ENCODE measurements at regions not wholly inside any gene's neighbourhood (a gene's known extent, or its start where the extent isn't known, plus 50 kb on each side); places are given as distances from the start of the nearest gene placed in this dataset.

GRCh38 chr18:21179590-21180220 lies 62.3 kb upstream of the GREB1L start:
- no peak overlapping the region for H3K27ac ChIP-seq (ENCODE audit: low read depth in 1 of 2, low read length in 2 of 2)
- no peaks in the 10 kb centered on the region for H3K27me3 ChIP-seq (ENCODE audit: control insufficient read depth in 1 of 2, insufficient read depth in 2 of 2, low read length in 2 of 2)
- ATAC-seq (ENCODE audit: poor library complexity) (peak; percentile 43), DNase-seq (peak in 10 of 14 experiments; percentile 2 to 71 (median 28))
- no peak overlapping the region for H3K27ac Mint-ChIP-seq
- no peaks in the 10 kb centered on the region for H3K36me3 ChIP-seq (ENCODE audit: insufficient read depth, low read length)
- peaks cover 6% of the 10 kb centered on the region for H3K4me1 Mint-ChIP-seq (ENCODE audit: low read depth)
- no peaks in the 10 kb centered on the region for H3K4me1 ChIP-seq (ENCODE audit: insufficient read depth, low read length)
- no peak overlapping the region for H3K4me3 Mint-ChIP-seq
- POLR2A ChIA-PET: no interaction called here
- TF ChIP-seq CTCF (IDR thresholded peaks at IDR 0.05): peak; percentile 61
- H3K9me3 ChIP-seq (ENCODE audit: control insufficient read depth in 1 of 2, insufficient read depth in 1 of 2, low read length in 2 of 2): no peaks in the 10 kb centered on the region
- no peaks in the 10 kb centered on the region for H3K36me3 Mint-ChIP-seq (ENCODE audit: low read depth)
- no peak overlapping the region for H3K4me3 ChIP-seq (ENCODE audit: low read length)
- no peaks in the 10 kb centered on the region for H3K27me3 Mint-ChIP-seq
- intact Hi-C loops (cut with DNase I, micrococcal nuclease): loop anchor here (5.0 to 10.0 kb wide), 2 partner anchors 205 to 207 kb away; no protein-coding TSS in a partner anchor
- CTCF ChIA-PET: interaction anchor here (0.8 to 1.1 kb wide), 2 partner anchors 142 to 159 kb away, joined by 3 read pairs; no protein-coding TSS in a partner anchor
- H3K9me3 Mint-ChIP-seq: no peaks in the 10 kb centered on the region

- no peak overlapping the region for H3K27ac ChIP-seq (ENCODE audit: low read depth in 1 of 2, low read length in 2 of 2)
- Mint-ChIP-seq H3K4me1 (ENCODE audit: low read depth) (peaks cover 6% of the 10 kb centered on the region), H3K4me3 (no peak overlapping the region), H3K9me3 (no peaks in the 10 kb centered on the region), H3K36me3 (ENCODE audit: low read depth) (no peaks in the 10 kb centered on the region), H3K27ac (no peak overlapping the region), H3K27me3 (no peaks in the 10 kb centered on the region)
- intact Hi-C loops (cut with DNase I, micrococcal nuclease): loop anchor here in 1 of 2 experiments (5.0 kb wide), 1 partner anchor 208 kb away; no protein-coding TSS in a partner anchor
- no peak for TF ChIP-seq CTCF (IDR thresholded peaks at IDR 0.05)
- no peaks in the 10 kb centered on the region for H3K9me3 ChIP-seq (ENCODE audit: control insufficient read depth in 1 of 2, insufficient read depth in 1 of 2, low read length in 2 of 2)
- no peaks in the 10 kb centered on the region for H3K36me3 ChIP-seq (ENCODE audit: insufficient read depth, low read length)
- no peak for DNase-seq
- H3K4me3 ChIP-seq (ENCODE audit: low read length): no peak overlapping the region
- H3K27me3 ChIP-seq (ENCODE audit: control insufficient read depth in 1 of 2, insufficient read depth in 2 of 2, low read length in 2 of 2): no peaks in the 10 kb centered on the region
- ChIA-PET CTCF (interaction anchor here (1.1 kb wide), 1 partner anchor 142 kb away, joined by 3 read pairs; no protein-coding TSS in a partner anchor), POLR2A (no interaction called here)
- ATAC-seq (ENCODE audit: poor library complexity): no peak
- no peaks in the 10 kb centered on the region for H3K4me1 ChIP-seq (ENCODE audit: insufficient read depth, low read length)
Observed at GRCh38 chr18:21180588-21180987, 61.4 kb upstream of the GREB1L start.

GRCh38 chr18:21181766-21182165 lies 60.3 kb upstream of the GREB1L start:
- Histone ChIP-seq H3K4me1 (ENCODE audit: insufficient read depth, low read length) (no peaks in the 10 kb centered on the region), H3K9me3 (ENCODE audit: control insufficient read depth in 1 of 2, insufficient read depth in 1 of 2, low read length in 2 of 2) (no peaks in the 10 kb centered on the region), H3K27me3 (ENCODE audit: control insufficient read depth in 1 of 2, insufficient read depth in 2 of 2, low read length in 2 of 2) (no peaks in the 10 kb centered on the region), H3K4me3 (ENCODE audit: low read length) (no peak overlapping the region), H3K36me3 (ENCODE audit: insufficient read depth, low read length) (no peaks in the 10 kb centered on the region), H3K27ac (ENCODE audit: low read depth in 1 of 2, low read length in 2 of 2) (no peak overlapping the region)
- TF ChIP-seq CTCF (IDR thresholded peaks at IDR 0.05): no peak
- ATAC-seq (ENCODE audit: poor library complexity) (no peak), DNase-seq (peak in 1 of 14 experiments; percentile 4)
- no peak overlapping the region for H3K4me3 Mint-ChIP-seq
- no peaks in the 10 kb centered on the region for H3K36me3 Mint-ChIP-seq (ENCODE audit: low read depth)
- ChIA-PET CTCF (no interaction called here), POLR2A (no interaction called here)
- intact Hi-C loops (cut with DNase I, micrococcal nuclease): loop anchor here in 1 of 2 experiments (5.0 kb wide), 1 partner anchor 209 kb away; no protein-coding TSS in a partner anchor
- H3K27me3 Mint-ChIP-seq: no peaks in the 10 kb centered on the region
- H3K27ac Mint-ChIP-seq: no peak overlapping the region
- peaks cover 6% of the 10 kb centered on the region for H3K4me1 Mint-ChIP-seq (ENCODE audit: low read depth)
- no peaks in the 10 kb centered on the region for H3K9me3 Mint-ChIP-seq
